GM12878 (cell line): ENCODE measurements at regions not wholly inside any gene's neighbourhood (a gene's known extent, or its start where the extent isn't known, plus 50 kb on each side); places are given as distances from the start of the nearest gene placed in this dataset.

Experiments
- ATAC-seq: fragments of 200-7000 bp; cut with Tn5 transposase; 3 replicates; pipeline ENCODE4 v1.9.1; 2020; ENCODE audit warnings: mild to moderate bottlenecking, moderate library complexity
- BruUV-seq: library from RNA; stranded (reverse); fragments of 400-500 nt; replicated peaks from 2 replicates; lab custom pipeline; 2021; lab: Mats Ljungman, UMichigan
- CTCF ChIA-PET: fragments of 300-600 bp; sonication (Branson Sonifier 250); formaldehyde crosslinking; extraction: SDS; loops from one replicate; lab custom pipeline; 2021; ENCODE audit warnings: inconsistent platforms; lab: Yijun Ruan, JAX
- POLR2A ChIA-PET: fragments of 350-600 bp; formaldehyde crosslinking; extraction: SDS; loops from one replicate; lab custom pipeline; 2021; ENCODE audit warnings: inconsistent platforms; lab: Charles Lee
- RAD21 ChIA-PET: fragments of 300-600 bp; sonication (Branson Sonifier 250); formaldehyde crosslinking; loops from one replicate; lab custom pipeline; 2023; ENCODE audit warnings: antibody characterized with exemption; ENCODE audit not compliant: unreplicated experiment; lab: Charles Lee
- SMC1A ChIA-PET: fragments of 300-600 bp; sonication (Branson Sonifier 250); formaldehyde crosslinking; loops from one replicate; lab custom pipeline; 2023; ENCODE audit not compliant: unreplicated experiment, uncharacterized antibody; lab: Charles Lee
- DNase-seq: peaks from one replicate; pipeline ENCODE4 v3.0.0-alpha.2; 2011; ENCODE audit warnings: low read depth, low spot score
- FAIRE-seq: peaks from 3 replicates; lab custom pipeline; 2011; peaks lifted over from hg19 to GRCh38; lab: Jason Lieb, UNC
- H2AFZ ChIP-seq: 2 replicates; pipeline ENCODE4 v1.6.0; 2011; ENCODE audit warnings: low read depth, low read length, control low read depth; ENCODE audit not compliant: control insufficient read depth
- H3K27ac ChIP-seq: 2 replicates; pipeline ENCODE4 v1.5.1; 2011; ENCODE audit warnings: control low read depth; ENCODE audit not compliant: control insufficient read depth, insufficient read depth
- H3K27me3 ChIP-seq, 2 experiments: replicated peaks in 1 of 2; 2 replicates each; pipeline versions ENCODE4 v1.6.0 to v1.6.1; 2011; ENCODE audit warnings: low read length in 1 of 2; ENCODE audit not compliant: control insufficient read depth in 2 of 2, insufficient read depth in 2 of 2
- H3K36me3 ChIP-seq, 2 experiments: 2 replicates each; pipeline ENCODE4 v1.5.1; 2011; ENCODE audit warnings: low read length in 1 of 2; ENCODE audit not compliant: control insufficient read depth in 2 of 2, insufficient read depth in 2 of 2
- H3K4me1 ChIP-seq: 2 replicates; pipeline ENCODE4 v1.6.1; 2011; ENCODE audit warnings: mild to moderate bottlenecking, low read length, moderate library complexity, mixed read lengths; ENCODE audit not compliant: control insufficient read depth, insufficient read depth
- H3K4me2 ChIP-seq: 2 replicates; pipeline ENCODE4 v1.6.0; 2011; ENCODE audit warnings: control low read depth; ENCODE audit not compliant: control insufficient read depth, insufficient read depth
- H3K4me3 ChIP-seq: fragments of 200-600 bp; sonication (generic); 2 replicates; pipeline ENCODE4 v1.5.1; 2016
- H3K79me2 ChIP-seq: 2 replicates; pipeline ENCODE4 v1.6.0; 2011; ENCODE audit warnings: low read length; ENCODE audit not compliant: control insufficient read depth, insufficient read depth
- H3K9ac ChIP-seq: 2 replicates; pipeline ENCODE4 v1.8.0; 2011; ENCODE audit warnings: low read length, control low read depth, mixed read lengths; ENCODE audit not compliant: control insufficient read depth, insufficient read depth
- H3K9me3 ChIP-seq: replicated peaks from 3 replicates; pipeline ENCODE4 v1.5.1; 2011; ENCODE audit warnings: mild to moderate bottlenecking, low read length; ENCODE audit not compliant: control insufficient read depth, insufficient read depth
- H4K20me1 ChIP-seq: 2 replicates; pipeline ENCODE4 v1.6.0; 2011; ENCODE audit not compliant: control insufficient read depth, insufficient read depth
- FOXK2 ChIP-seq: fragments of 450-650 bp; IDR thresholded peaks from 2 replicates; pipeline ENCODE4 v1.6.1; 2017; ENCODE audit warnings: mild to moderate bottlenecking, moderate library complexity
- NFXL1 ChIP-seq: fragments of 450-650 bp; IDR thresholded peaks from 2 replicates; pipeline ENCODE4 v1.6.1; 2017; ENCODE audit warnings: antibody characterized with exemption, mild to moderate bottlenecking, borderline replicate concordance
- PAX5 ChIP-seq: IDR thresholded peaks from 2 replicates; pipeline ENCODE4 v1.6.1; 2011; ENCODE audit warnings: low read depth, low read length, borderline replicate concordance
- RFX5 ChIP-seq: IDR thresholded peaks from 2 replicates; pipeline ENCODE4 v1.6.1; 2011; ENCODE audit warnings: low read depth, low read length, improper control_type of control experiment
- RUNX3 ChIP-seq: IDR thresholded peaks from 2 replicates; pipeline ENCODE4 v1.6.1; 2012; ENCODE audit warnings: low read length, inconsistent platforms
- SIN3A ChIP-seq: IDR thresholded peaks from 2 replicates; pipeline ENCODE4 v1.6.1; 2012; ENCODE audit warnings: low read depth, low read length, improper control_type of control experiment
- SMC3 ChIP-seq: IDR thresholded peaks from 2 replicates; pipeline ENCODE4 v1.6.1; 2011; ENCODE audit warnings: low read length, improper control_type of control experiment, borderline replicate concordance
- TCF7 ChIP-seq: IDR thresholded peaks from 2 replicates; pipeline ENCODE4 v1.6.1; 2014; ENCODE audit warnings: antibody characterized with exemption, borderline replicate concordance
- YY1 ChIP-seq: IDR thresholded peaks from 2 replicates; pipeline ENCODE4 v1.6.1; 2011; ENCODE audit warnings: low read depth, mild to moderate bottlenecking, low read length
- WGBS: methylation state at CpG from one replicate; pipeline ENCODE4 v1.1.6; 2016; ENCODE audit warnings: low lambda C conversion rate; ENCODE audit not compliant: insufficient replicate concordance, insufficient coverage; ENCODE audit errors: missing lambda C conversion rate; 5-methylcytosine and 5-hydroxymethylcytosine counted together
- in situ Hi-C: fragments of 300-500 bp; cut with MboI; formaldehyde crosslinking; loops from 9 replicates; pipeline ENCODE4 v1.14.3; 2018; ENCODE audit warnings: mixed read lengths
- intact Hi-C: fragments of 100-400 bp; cut with micrococcal nuclease; formaldehyde crosslinking; loops from one replicate; pipeline ENCODE4 v1.14.2; 2022; ENCODE audit not compliant: unreplicated experiment
- TF ChIP-seq, protein P1 (sequence below): fragments of 450-650 bp; IDR thresholded peaks from 2 replicates; pipeline ENCODE4 v1.6.1; 2017; ENCODE audit warnings: low read depth, mild to moderate bottlenecking, moderate library complexity

DNA sequence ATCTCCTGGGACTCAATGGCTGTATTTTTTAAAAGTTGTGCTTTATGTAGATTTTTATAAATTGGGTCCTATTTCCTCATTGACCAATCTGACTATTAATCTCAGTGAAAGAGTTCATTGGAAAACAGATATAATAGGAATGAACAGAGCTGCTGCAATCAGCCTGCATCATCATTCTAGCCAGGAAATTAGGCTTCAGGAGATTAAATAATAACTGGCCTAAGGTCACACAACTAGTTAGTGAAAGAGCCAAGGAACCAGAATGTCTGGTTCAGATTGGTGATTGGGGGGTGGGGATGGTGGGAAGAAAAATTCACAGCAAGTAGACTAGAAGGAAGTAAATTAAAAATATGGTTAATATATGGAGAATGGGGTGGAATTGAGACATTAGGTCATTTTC is 180.9 kb upstream of the ROPN1 start (continued):
- TF ChIP-seq, protein P1, sequence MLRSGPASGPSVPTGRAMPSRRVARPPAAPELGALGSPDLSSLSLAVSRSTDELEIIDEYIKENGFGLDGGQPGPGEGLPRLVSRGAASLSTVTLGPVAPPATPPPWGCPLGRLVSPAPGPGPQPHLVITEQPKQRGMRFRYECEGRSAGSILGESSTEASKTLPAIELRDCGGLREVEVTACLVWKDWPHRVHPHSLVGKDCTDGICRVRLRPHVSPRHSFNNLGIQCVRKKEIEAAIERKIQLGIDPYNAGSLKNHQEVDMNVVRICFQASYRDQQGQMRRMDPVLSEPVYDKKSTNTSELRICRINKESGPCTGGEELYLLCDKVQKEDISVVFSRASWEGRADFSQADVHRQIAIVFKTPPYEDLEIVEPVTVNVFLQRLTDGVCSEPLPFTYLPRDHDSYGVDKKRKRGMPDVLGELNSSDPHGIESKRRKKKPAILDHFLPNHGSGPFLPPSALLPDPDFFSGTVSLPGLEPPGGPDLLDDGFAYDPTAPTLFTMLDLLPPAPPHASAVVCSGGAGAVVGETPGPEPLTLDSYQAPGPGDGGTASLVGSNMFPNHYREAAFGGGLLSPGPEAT, result no peak

DNA sequence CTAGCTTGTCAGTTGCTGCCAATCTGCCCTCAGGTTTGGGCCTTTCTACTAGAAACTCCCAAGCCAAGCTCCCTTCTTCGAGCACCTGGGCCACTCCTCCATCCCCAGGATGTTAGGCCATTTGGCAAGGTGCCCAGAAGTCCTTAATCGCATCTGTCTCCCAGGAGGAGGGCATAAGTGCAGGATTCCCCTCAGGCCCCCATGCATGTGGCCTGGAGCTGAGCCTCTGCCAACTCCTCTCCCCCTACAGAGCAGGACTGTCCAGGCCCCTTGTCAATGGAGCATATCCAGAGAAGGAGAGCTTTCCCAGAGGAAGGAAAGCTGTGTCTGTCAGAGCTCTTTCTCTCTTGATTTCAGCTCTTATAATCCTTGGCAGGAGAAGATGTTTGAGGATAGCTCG is 182.6 kb upstream of the ROPN1 start:
- 33% methylated on average over 3 of the region's 3 CpGs for WGBS

More for the DNA sequence above, 182.6 kb upstream of the ROPN1 start:
- Histone ChIP-seq H4K20me1 (no peaks in the 10 kb centered on the region), H3K9me3 (no peaks in the 10 kb centered on the region), H3K27ac (no peak overlapping the region), H3K4me3 (no peak overlapping the region), H3K4me2 (no peak overlapping the region), H2AFZ (no peak overlapping the region), H3K4me1 (no peaks in the 10 kb centered on the region), H3K36me3 (no peaks in the 10 kb centered on the region), H3K9ac (no peak overlapping the region), H3K79me2 (no peaks in the 10 kb centered on the region), H3K27me3 (no peaks in the 10 kb centered on the region)
- FAIRE-seq, result no peak
- intact Hi-C loops, result no loop called here
- ChIA-PET POLR2A (no interaction called here), CTCF (no interaction called here), RAD21 (interaction anchor here (0.5 kb wide), 1 partner anchor 35 kb away, joined by 4 read pairs; no protein-coding TSS in a partner anchor), SMC1A (no interaction called here)
- TF ChIP-seq RUNX3 (no peak), YY1 (no peak), SMC3 (no peak), NFXL1 (no peak), PAX5 (no peak), TCF7 (no peak), RFX5 (no peak), SIN3A (no peak), FOXK2 (no peak)
- in situ Hi-C loops, result no loop called here
- BruUV-seq, result no TSS peak
- DNase-seq, result no peak
- ATAC-seq, result no peak
